Osteoblast (primary cell): ENCODE measurements at regions not wholly inside any gene's neighbourhood (a gene's known extent, or its start where the extent isn't known, plus 50 kb on each side); places are given as distances from the start of the nearest gene placed in this dataset.

ENCODE experiments used
- DNase-seq: peaks from one replicate; pipeline ENCODE4 v3.0.0; 2011; ENCODE audit warnings: low spot score, mixed read lengths; ENCODE audit not compliant: insufficient read length; ENCODE audit errors: missing footprints
- H2AFZ ChIP-seq: 2 replicates; pipeline ENCODE4 v1.6.0; 2011; ENCODE audit warnings: mild to moderate bottlenecking, low read length
- H3K27ac ChIP-seq: 2 replicates; pipeline ENCODE4 v1.5.1; 2011; ENCODE audit warnings: mild to moderate bottlenecking, low read depth, low read length, moderate library complexity
- H3K27me3 ChIP-seq: 2 replicates; pipeline ENCODE4 v1.6.0; 2012; ENCODE audit warnings: mild to moderate bottlenecking, control low read depth, inconsistent platforms, low read length, moderate library complexity; ENCODE audit not compliant: insufficient read depth
- H3K36me3 ChIP-seq: 2 replicates; pipeline ENCODE4 v1.5.1; 2011; ENCODE audit warnings: mild to moderate bottlenecking, low read length, control low read depth, moderate library complexity; ENCODE audit not compliant: insufficient read depth
- H3K4me1 ChIP-seq: 2 replicates; pipeline ENCODE4 v1.5.1; 2011; ENCODE audit warnings: mild to moderate bottlenecking, low read length, control low read depth, moderate library complexity; ENCODE audit not compliant: insufficient read depth
- H3K4me2 ChIP-seq: 2 replicates; pipeline ENCODE4 v1.6.0; 2011; ENCODE audit warnings: mild to moderate bottlenecking, low read length; ENCODE audit not compliant: insufficient read depth
- H3K4me3 ChIP-seq: fragments of 200-600 bp; sonication (generic); 3 replicates; pipeline ENCODE4 v1.5.1; 2012; ENCODE audit warnings: mild to moderate bottlenecking, low read length, inconsistent platforms; ENCODE audit not compliant: insufficient read depth
- H3K79me2 ChIP-seq: 2 replicates; pipeline ENCODE4 v1.6.0; 2012; ENCODE audit warnings: mild to moderate bottlenecking, low read length, control low read depth, inconsistent platforms; ENCODE audit not compliant: insufficient read depth
- H3K9me3 ChIP-seq: 2 replicates; pipeline ENCODE4 v1.5.1; 2011; ENCODE audit warnings: low read depth, low read length, control low read depth
- H4K20me1 ChIP-seq: 2 replicates; pipeline ENCODE4 v1.6.0; 2012; ENCODE audit warnings: mild to moderate bottlenecking, low read length, control low read depth; ENCODE audit not compliant: insufficient read depth
- CTCF ChIP-seq: IDR thresholded peaks from 2 replicates; pipeline ENCODE4 v1.5.1; 2011; ENCODE audit warnings: mild to moderate bottlenecking, low read depth, low read length, moderate library complexity; ENCODE audit errors: extremely low read depth

- no peaks in the 10 kb centered on the region for H3K36me3 ChIP-seq
Observed at GRCh38 chr2:224325941-224326340, 76.0 kb downstream of the FAM124B start.

GRCh38 chr2:224324604-224325003 lies 77.3 kb downstream of the FAM124B start:
- H4K20me1 ChIP-seq = no peaks in the 10 kb centered on the region

More at GRCh38 chr2:224325941-224326340, 76.0 kb downstream of the FAM124B start:
- Histone ChIP-seq H3K79me2 (no peaks in the 10 kb centered on the region), H3K4me1 (no peaks in the 10 kb centered on the region), H3K9me3 (no peaks in the 10 kb centered on the region), H3K27ac (no peak overlapping the region), H4K20me1 (no peaks in the 10 kb centered on the region), H3K27me3 (peaks cover 34% of the 10 kb centered on the region), H3K4me3 (no peak overlapping the region), H2AFZ (no peak overlapping the region), H3K4me2 (no peak overlapping the region)
- no peak for TF ChIP-seq CTCF
- DNase-seq = no peak

GRCh38 chr2:224320660-224321059 lies 81.2 kb downstream of the FAM124B start:
- no peaks in the 10 kb centered on the region for H4K20me1 ChIP-seq
- H3K4me3 ChIP-seq = no peak overlapping the region
- H3K9me3 ChIP-seq = no peaks in the 10 kb centered on the region
- no peak overlapping the region for H3K4me2 ChIP-seq
- no peaks in the 10 kb centered on the region for H3K79me2 ChIP-seq
- DNase-seq = no peak
- no peaks in the 10 kb centered on the region for H3K4me1 ChIP-seq
- H3K27ac ChIP-seq = no peak overlapping the region
- H3K36me3 ChIP-seq = no peaks in the 10 kb centered on the region
- H3K27me3 ChIP-seq = peaks cover 30% of the 10 kb centered on the region
- TF ChIP-seq CTCF = no peak
- no peak overlapping the region for H2AFZ ChIP-seq

More at GRCh38 chr2:224324604-224325003, 77.3 kb downstream of the FAM124B start:
- no peak overlapping the region for H3K27ac ChIP-seq
- no peaks in the 10 kb centered on the region for H3K36me3 ChIP-seq
- H3K4me1 ChIP-seq = no peaks in the 10 kb centered on the region
- no peak overlapping the region for H2AFZ ChIP-seq
- H3K27me3 ChIP-seq = peaks cover 42% of the 10 kb centered on the region
- H3K4me3 ChIP-seq = no peak overlapping the region
- no peaks in the 10 kb centered on the region for H3K9me3 ChIP-seq
- no peak for TF ChIP-seq CTCF
- no peak for DNase-seq
- no peaks in the 10 kb centered on the region for H3K79me2 ChIP-seq
- no peak overlapping the region for H3K4me2 ChIP-seq

GRCh38 chr2:224319750-224320149 lies 82.2 kb downstream of the FAM124B start:
- Histone ChIP-seq H4K20me1 (no peaks in the 10 kb centered on the region), H3K36me3 (no peaks in the 10 kb centered on the region), H2AFZ (no peak overlapping the region), H3K4me2 (no peak overlapping the region), H3K4me3 (no peak overlapping the region), H3K27ac (no peak overlapping the region), H3K4me1 (no peaks in the 10 kb centered on the region), H3K9me3 (no peaks in the 10 kb centered on the region), H3K79me2 (no peaks in the 10 kb centered on the region), H3K27me3 (peaks cover 30% of the 10 kb centered on the region)
- no peak for DNase-seq
- TF ChIP-seq CTCF = no peak
